ENCODE measurements at regions not wholly inside any gene's neighbourhood (a gene's known extent, or its start where the extent isn't known, plus 50 kb on each side); places are given as distances from the start of the nearest gene placed in this dataset.

- H3K4me1 ChIP-seq, result no peaks in the 10 kb centered on the region
- 82 to 92% (median 88%) methylated on average over 3 of the region's 3 CpGs for WGBS, 4 donors
Observed at GRCh38 chr18:38996056-38996455, 1430.5 kb upstream of the CELF4 start.

GRCh38 chr18:38993342-38993741 lies 1427.7 kb upstream of the CELF4 start:
- Histone ChIP-seq H3K27me3 (no peaks in the 10 kb centered on the region), H3K4me1 (no peaks in the 10 kb centered on the region), H3K4me3 (no peak overlapping the region), H3K9me3 (peaks cover 0 to 9% (median 0%) of the 10 kb centered on the region in 12 donors), H3K27ac (no peak overlapping the region), H3K36me3 (no peaks in the 10 kb centered on the region)
- no peak for DNase-seq
- 54 to 77% (median 71%) methylated on average over 1 of the region's 1 CpG for WGBS, 4 donors
- intact Hi-C loops (cut with DNase I), result no loop called here
- TF ChIP-seq CTCF (IDR thresholded peaks at IDR 0.05), result no peak
- TF ChIP-seq POLR2A (IDR thresholded peaks at IDR 0.05), result no peak
- no peak for ATAC-seq

More at GRCh38 chr18:38996056-38996455, 1430.5 kb upstream of the CELF4 start:
- no peaks in the 10 kb centered on the region for H3K36me3 ChIP-seq
- intact Hi-C loops (cut with DNase I), result no loop called here
- no peak overlapping the region for H3K4me3 ChIP-seq
- ATAC-seq (peak in 1 of 4 donors; percentile 22), DNase-seq (no peak)
- H3K9me3 ChIP-seq, result peaks cover 0 to 10% (median 0%) of the 10 kb centered on the region in 12 donors
- no peak overlapping the region for H3K27ac ChIP-seq
- H3K27me3 ChIP-seq, result no peaks in the 10 kb centered on the region
- TF ChIP-seq POLR2A (IDR thresholded peaks at IDR 0.05) (no peak), CTCF (IDR thresholded peaks at IDR 0.05) (no peak)

GRCh38 chr18:38984968-38985367 lies 1419.4 kb upstream of the CELF4 start:
- no peak for TF ChIP-seq POLR2A (IDR thresholded peaks at IDR 0.05)
- TF ChIP-seq CTCF (IDR thresholded peaks at IDR 0.05), result no peak
- DNase-seq (no peak), ATAC-seq (no peak)
- H3K27me3 ChIP-seq, result no peaks in the 10 kb centered on the region
- H3K9me3 ChIP-seq, result peaks cover 0 to 2% (median 0%) of the 10 kb centered on the region in 12 donors
- no peak overlapping the region for H3K27ac ChIP-seq
- no peak overlapping the region for H3K4me3 ChIP-seq
- no peaks in the 10 kb centered on the region for H3K36me3 ChIP-seq
- no peaks in the 10 kb centered on the region for H3K4me1 ChIP-seq
- intact Hi-C loops (cut with DNase I), result no loop called here

- TF ChIP-seq CTCF (IDR thresholded peaks at IDR 0.05), result no peak
- no peak for TF ChIP-seq POLR2A (IDR thresholded peaks at IDR 0.05)
- no peaks in the 10 kb centered on the region for H3K27me3 ChIP-seq
- no peaks in the 10 kb centered on the region for H3K4me1 ChIP-seq
- H3K9me3 ChIP-seq, result peaks cover 0 to 2% (median 0%) of the 10 kb centered on the region in 12 donors
- H3K4me3 ChIP-seq, result no peak overlapping the region
- no peaks in the 10 kb centered on the region for H3K36me3 ChIP-seq
- no peak for DNase-seq
- no peak for ATAC-seq
- H3K27ac ChIP-seq, result no peak overlapping the region
- WGBS, 4 donors, result 85 to 96% (median 91%) methylated on average over 1 of the region's 1 CpG
- intact Hi-C loops (cut with DNase I), result no loop called here
Observed at GRCh38 chr18:38982072-38982471, 1416.5 kb upstream of the CELF4 start.
